Embryonic facial prominence (tissue), 1 donor: ENCODE measurements at regions not wholly inside any gene's neighbourhood (a gene's known extent, or its start where the extent isn't known, plus 50 kb on each side); places are given as distances from the start of the nearest gene placed in this dataset.
"Not testable (repeated sequence)": the region's sequence is repeated elsewhere in the genome, so short reads cannot be mapped to it uniquely, and the experiment has no call there.

Experiments
- DNase-seq: peaks from one replicate; pipeline ENCODE4 v3.0.0-alpha.2; 2016; ENCODE audit errors: extremely low spot score

GRCh38 chr2:200101922-200102321, 146.5 kb downstream of the MAIP1 start:
- DNase-seq: no peak

- no peak for DNase-seq
Measured at GRCh38 chr2:200102971-200103370, 147.6 kb downstream of the MAIP1 start.

- DNase-seq: no peak
Measured at GRCh38 chr2:200104015-200104414, 148.6 kb downstream of the MAIP1 start.

- no peak for DNase-seq
Measured at GRCh38 chr2:200107514-200108217, 152.3 kb downstream of the MAIP1 start.

- DNase-seq: no peak
Measured at GRCh38 chr2:200109421-200109820, 154.0 kb downstream of the MAIP1 start.

- no peak for DNase-seq
Measured at GRCh38 chr2:200110381-200110780, 155.0 kb downstream of the MAIP1 start.

- not testable (repeated sequence) for DNase-seq
Measured at GRCh38 chr2:200113016-200113799, 157.8 kb downstream of the MAIP1 start.

GRCh38 chr2:200119236-200119635, 163.9 kb downstream of the MAIP1 start:
- no peak for DNase-seq

- no peak for DNase-seq
Measured at GRCh38 chr2:200121931-200122330, 166.5 kb downstream of the MAIP1 start.

- DNase-seq: no peak
Measured at GRCh38 chr2:200122683-200123082, 167.3 kb downstream of the MAIP1 start.

- DNase-seq: not testable (repeated sequence)
Measured at GRCh38 chr2:200124665-200125368, 169.4 kb downstream of the MAIP1 start.

- DNase-seq: no peak
Measured at GRCh38 chr2:200125444-200126284, 170.3 kb downstream of the MAIP1 start.

GRCh38 chr2:200126285-200126670, 170.9 kb downstream of the MAIP1 start:
- DNase-seq: not testable (repeated sequence)

GRCh38 chr2:200126680-200127079, 171.3 kb downstream of the MAIP1 start:
- DNase-seq: not testable (repeated sequence)

GRCh38 chr2:200127848-200128247, 172.5 kb downstream of the MAIP1 start:
- no peak for DNase-seq

GRCh38 chr2:200128296-200128695, 172.9 kb downstream of the MAIP1 start:
- DNase-seq: peak; percentile 80

- no peak for DNase-seq
Measured at GRCh38 chr2:200129721-200130462, 174.5 kb downstream of the MAIP1 start.

GRCh38 chr2:200130762-200131166, 175.4 kb downstream of the MAIP1 start:
- no peak for DNase-seq

- DNase-seq: no peak
Measured at GRCh38 chr2:200131307-200131706, 175.2 kb upstream of the SPATS2L start.

GRCh38 chr2:200135082-200135481, 171.4 kb upstream of the SPATS2L start:
- DNase-seq: no peak

GRCh38 chr2:200136655-200137054, 169.8 kb upstream of the SPATS2L start:
- no peak for DNase-seq
